HL-60 (cell line): ENCODE measurements at regions not wholly inside any gene's neighbourhood (a gene's known extent, or its start where the extent isn't known, plus 50 kb on each side); places are given as distances from the start of the nearest gene placed in this dataset.

Experiments
- POLR2AphosphoS5 ChIP-seq: IDR thresholded peaks from 2 replicates; pipeline ENCODE4 v1.6.1; 2012; ENCODE audit warnings: low read depth
- TF ChIP-seq, protein P1 (sequence below): IDR thresholded peaks from 2 replicates; pipeline ENCODE4 v1.6.1; 2012; ENCODE audit warnings: low read depth; ENCODE audit not compliant: insufficient replicate concordance

DNA sequence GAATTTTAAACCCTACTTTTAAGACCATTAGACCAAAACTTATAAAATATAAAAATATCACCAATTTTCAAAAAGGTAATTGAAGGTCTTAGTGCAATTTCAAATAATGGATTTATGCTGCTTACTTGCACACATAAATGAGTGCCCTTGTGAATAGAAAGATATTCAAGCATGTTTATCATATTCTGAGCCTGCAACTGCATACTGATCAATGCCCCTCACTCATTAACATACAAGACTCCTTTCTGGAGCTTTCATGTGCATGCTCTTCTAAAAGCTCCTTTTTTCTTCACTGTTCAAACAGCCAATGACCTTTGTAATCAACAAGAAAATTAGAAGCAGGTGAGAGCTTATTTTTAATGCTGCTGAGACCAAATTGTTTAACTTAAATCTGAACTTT lies 1139.3 kb downstream of the HACE1 start:
- TF ChIP-seq POLR2AphosphoS5 = no peak
- TF ChIP-seq, protein P1, sequence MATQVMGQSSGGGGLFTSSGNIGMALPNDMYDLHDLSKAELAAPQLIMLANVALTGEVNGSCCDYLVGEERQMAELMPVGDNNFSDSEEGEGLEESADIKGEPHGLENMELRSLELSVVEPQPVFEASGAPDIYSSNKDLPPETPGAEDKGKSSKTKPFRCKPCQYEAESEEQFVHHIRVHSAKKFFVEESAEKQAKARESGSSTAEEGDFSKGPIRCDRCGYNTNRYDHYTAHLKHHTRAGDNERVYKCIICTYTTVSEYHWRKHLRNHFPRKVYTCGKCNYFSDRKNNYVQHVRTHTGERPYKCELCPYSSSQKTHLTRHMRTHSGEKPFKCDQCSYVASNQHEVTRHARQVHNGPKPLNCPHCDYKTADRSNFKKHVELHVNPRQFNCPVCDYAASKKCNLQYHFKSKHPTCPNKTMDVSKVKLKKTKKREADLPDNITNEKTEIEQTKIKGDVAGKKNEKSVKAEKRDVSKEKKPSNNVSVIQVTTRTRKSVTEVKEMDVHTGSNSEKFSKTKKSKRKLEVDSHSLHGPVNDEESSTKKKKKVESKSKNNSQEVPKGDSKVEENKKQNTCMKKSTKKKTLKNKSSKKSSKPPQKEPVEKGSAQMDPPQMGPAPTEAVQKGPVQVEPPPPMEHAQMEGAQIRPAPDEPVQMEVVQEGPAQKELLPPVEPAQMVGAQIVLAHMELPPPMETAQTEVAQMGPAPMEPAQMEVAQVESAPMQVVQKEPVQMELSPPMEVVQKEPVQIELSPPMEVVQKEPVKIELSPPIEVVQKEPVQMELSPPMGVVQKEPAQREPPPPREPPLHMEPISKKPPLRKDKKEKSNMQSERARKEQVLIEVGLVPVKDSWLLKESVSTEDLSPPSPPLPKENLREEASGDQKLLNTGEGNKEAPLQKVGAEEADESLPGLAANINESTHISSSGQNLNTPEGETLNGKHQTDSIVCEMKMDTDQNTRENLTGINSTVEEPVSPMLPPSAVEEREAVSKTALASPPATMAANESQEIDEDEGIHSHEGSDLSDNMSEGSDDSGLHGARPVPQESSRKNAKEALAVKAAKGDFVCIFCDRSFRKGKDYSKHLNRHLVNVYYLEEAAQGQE = no peak
